Peyer's patch (tissue), 4 donors: ENCODE measurements at regions not wholly inside any gene's neighbourhood (a gene's known extent, or its start where the extent isn't known, plus 50 kb on each side); places are given as distances from the start of the nearest gene placed in this dataset.

Experiments used
- POLR2A ChIP-seq, 2 donors: fragments of 450-650 bp; IDR thresholded peaks; one replicate each; pipeline ENCODE4 v1.5.1; 2017; ENCODE audit warnings: antibody characterized with exemption in 2 of 2, mild to moderate bottlenecking in 2 of 2, moderate library complexity in 2 of 2
- TF ChIP-seq, protein P1 (sequence below), 6 experiments: fragments of 450-650 bp in 4 of 6; fragments of 200-600 bp in 2 of 6; sonication (generic) in 1 of 6; IDR thresholded peaks; one replicate each; pipeline ENCODE4 v1.5.1; 2017 to 2019; ENCODE audit warnings: antibody characterized with exemption in 6 of 6, mild to moderate bottlenecking in 3 of 6, moderate library complexity in 1 of 6

DNA sequence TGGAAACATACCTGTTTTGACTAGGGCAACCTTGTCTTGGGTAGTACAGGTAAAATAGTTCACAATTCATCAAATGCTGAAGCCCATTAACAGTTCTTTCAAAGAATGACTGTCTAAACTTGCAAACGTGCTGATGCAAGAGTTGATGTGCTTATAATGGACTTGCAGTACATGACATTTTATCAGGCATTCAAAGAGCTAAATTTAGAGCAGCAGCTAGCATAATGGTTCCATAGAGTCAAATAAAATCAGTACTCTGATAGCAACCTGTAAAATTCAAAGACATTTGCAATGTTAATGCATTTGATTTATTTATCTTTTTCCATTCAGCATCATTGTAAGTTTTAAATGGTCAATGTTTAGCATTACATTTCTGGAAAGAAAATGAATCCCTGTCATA is 979.7 kb upstream of the SLC10A2 start:
- TF ChIP-seq, protein P1, sequence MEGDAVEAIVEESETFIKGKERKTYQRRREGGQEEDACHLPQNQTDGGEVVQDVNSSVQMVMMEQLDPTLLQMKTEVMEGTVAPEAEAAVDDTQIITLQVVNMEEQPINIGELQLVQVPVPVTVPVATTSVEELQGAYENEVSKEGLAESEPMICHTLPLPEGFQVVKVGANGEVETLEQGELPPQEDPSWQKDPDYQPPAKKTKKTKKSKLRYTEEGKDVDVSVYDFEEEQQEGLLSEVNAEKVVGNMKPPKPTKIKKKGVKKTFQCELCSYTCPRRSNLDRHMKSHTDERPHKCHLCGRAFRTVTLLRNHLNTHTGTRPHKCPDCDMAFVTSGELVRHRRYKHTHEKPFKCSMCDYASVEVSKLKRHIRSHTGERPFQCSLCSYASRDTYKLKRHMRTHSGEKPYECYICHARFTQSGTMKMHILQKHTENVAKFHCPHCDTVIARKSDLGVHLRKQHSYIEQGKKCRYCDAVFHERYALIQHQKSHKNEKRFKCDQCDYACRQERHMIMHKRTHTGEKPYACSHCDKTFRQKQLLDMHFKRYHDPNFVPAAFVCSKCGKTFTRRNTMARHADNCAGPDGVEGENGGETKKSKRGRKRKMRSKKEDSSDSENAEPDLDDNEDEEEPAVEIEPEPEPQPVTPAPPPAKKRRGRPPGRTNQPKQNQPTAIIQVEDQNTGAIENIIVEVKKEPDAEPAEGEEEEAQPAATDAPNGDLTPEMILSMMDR (IDR thresholded peaks at IDR 0.05), result no peak
- TF ChIP-seq POLR2A (IDR thresholded peaks at IDR 0.05), result no peak
